ENCODE measurements at regions not wholly inside any gene's neighbourhood (a gene's known extent, or its start where the extent isn't known, plus 50 kb on each side); places are given as distances from the start of the nearest gene placed in this dataset.

GRCh38 chr2:3927031-3927430 is 223.7 kb downstream of the DCDC2C start:
- no peak for DNase-seq (ENCODE audit: low read depth)
- H3K4me3 ChIP-seq (ENCODE audit: control insufficient read depth, low read depth, low read length), result no peak overlapping the region
- TF ChIP-seq CTCF (IDR thresholded peaks at IDR 0.05; ENCODE audit: control insufficient read depth, insufficient read depth, low read depth, low read length, missing control alignments), result no peak

GRCh38 chr2:3929374-3929773 is 226.0 kb downstream of the DCDC2C start:
- H3K4me3 ChIP-seq (ENCODE audit: control insufficient read depth, low read depth, low read length), result no peak overlapping the region
- no peak for TF ChIP-seq CTCF (IDR thresholded peaks at IDR 0.05; ENCODE audit: control insufficient read depth, insufficient read depth, low read depth, low read length, missing control alignments)
- DNase-seq (ENCODE audit: low read depth), result no peak

GRCh38 chr2:3930246-3930645 is 226.9 kb downstream of the DCDC2C start:
- H3K4me3 ChIP-seq (ENCODE audit: control insufficient read depth, low read depth, low read length), result no peak overlapping the region
- TF ChIP-seq CTCF (IDR thresholded peaks at IDR 0.05; ENCODE audit: control insufficient read depth, insufficient read depth, low read depth, low read length, missing control alignments), result no peak
- no peak for DNase-seq (ENCODE audit: low read depth)

GRCh38 chr2:3940661-3941060 is 237.3 kb downstream of the DCDC2C start:
- H3K4me3 ChIP-seq (ENCODE audit: control insufficient read depth, low read depth, low read length), result no peak overlapping the region
- DNase-seq (ENCODE audit: low read depth), result no peak
- TF ChIP-seq CTCF (IDR thresholded peaks at IDR 0.05; ENCODE audit: control insufficient read depth, insufficient read depth, low read depth, low read length, missing control alignments), result no peak

- H3K4me3 ChIP-seq (ENCODE audit: control insufficient read depth, low read depth, low read length), result no peak overlapping the region
- no peak for DNase-seq (ENCODE audit: low read depth)
- TF ChIP-seq CTCF (IDR thresholded peaks at IDR 0.05; ENCODE audit: control insufficient read depth, insufficient read depth, low read depth, low read length, missing control alignments), result no peak
Measured at GRCh38 chr2:3942841-3943240, 239.5 kb downstream of the DCDC2C start.

- DNase-seq (ENCODE audit: low read depth), result no peak
- no peak for TF ChIP-seq CTCF (IDR thresholded peaks at IDR 0.05; ENCODE audit: control insufficient read depth, insufficient read depth, low read depth, low read length, missing control alignments)
- H3K4me3 ChIP-seq (ENCODE audit: control insufficient read depth, low read depth, low read length), result no peak overlapping the region
Measured at GRCh38 chr2:3944071-3944470, 240.7 kb downstream of the DCDC2C start.

- no peak for TF ChIP-seq CTCF (IDR thresholded peaks at IDR 0.05; ENCODE audit: control insufficient read depth, insufficient read depth, low read depth, low read length, missing control alignments)
- no peak overlapping the region for H3K4me3 ChIP-seq (ENCODE audit: control insufficient read depth, low read depth, low read length)
- DNase-seq (ENCODE audit: low read depth), result no peak
Measured at GRCh38 chr2:3944841-3945240, 241.5 kb downstream of the DCDC2C start.
